ENCODE measurements at regions not wholly inside any gene's neighbourhood (a gene's known extent, or its start where the extent isn't known, plus 50 kb on each side); places are given as distances from the start of the nearest gene placed in this dataset.

DNA sequence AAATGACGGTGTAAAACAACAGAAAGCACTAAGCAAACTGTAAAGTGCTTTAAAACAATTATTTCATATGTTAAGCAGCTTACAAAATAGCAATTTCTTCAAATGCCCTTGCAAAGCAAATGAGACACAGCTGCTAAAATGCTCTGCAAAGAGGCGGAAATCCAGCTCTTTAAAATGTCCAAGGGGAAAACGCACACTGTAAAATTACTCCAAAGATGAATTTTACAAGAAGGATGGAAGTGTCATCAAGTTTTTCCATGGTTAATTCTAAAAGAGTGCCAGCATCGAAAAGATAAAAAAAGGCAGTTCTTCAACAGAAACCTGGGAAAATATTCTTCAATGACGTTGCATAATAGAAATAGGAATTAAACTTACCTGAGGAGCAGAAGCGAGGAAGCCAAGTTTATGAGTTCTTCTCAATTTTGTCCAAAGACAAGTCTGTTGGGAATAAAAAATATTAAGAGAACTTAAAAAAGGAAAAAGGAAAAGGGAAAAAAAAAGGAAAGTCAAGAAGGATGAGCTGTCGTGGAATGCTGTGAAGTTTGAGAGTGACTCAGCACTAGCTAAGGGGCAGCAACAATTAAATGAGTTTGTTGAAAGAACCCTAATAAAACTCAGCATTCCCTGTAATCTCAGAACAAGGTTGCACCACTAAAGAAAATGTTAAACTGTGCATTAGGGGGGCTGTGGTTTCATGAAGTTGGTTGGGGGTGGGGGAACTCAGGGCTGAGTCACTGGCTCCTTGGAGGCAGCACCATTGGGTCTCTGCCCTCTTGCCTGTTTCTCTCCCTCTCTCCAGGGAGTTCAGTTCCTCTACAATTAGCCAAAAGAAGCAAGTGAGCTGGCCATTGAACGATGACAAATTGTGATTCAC, 64.2 kb upstream of the BLID start:
- H3K27me3 Mint-ChIP-seq = peaks cover 2 to 18% (median 15%) of the 10 kb centered on the region in 5 donors
- no peak for ATAC-seq
- no peak overlapping the region for H3K27ac Mint-ChIP-seq
- H3K4me1 ChIP-seq (ENCODE audit: control insufficient read depth in 2 of 2, insufficient read depth in 2 of 2, low read length in 2 of 2) = no peaks in the 10 kb centered on the region
- no peaks in the 10 kb centered on the region for H3K4me1 Mint-ChIP-seq
- no peaks in the 10 kb centered on the region for H3K9me3 ChIP-seq (ENCODE audit: control insufficient read depth in 2 of 3, low read length in 3 of 3)
- H3K27me3 ChIP-seq (ENCODE audit: control insufficient read depth in 2 of 2, insufficient read depth in 2 of 2, low read length in 2 of 2) = no peaks in the 10 kb centered on the region
- CTCF ChIA-PET = no interaction called here
- POLR2A ChIA-PET = no interaction called here
- DNase-seq = no peak
- H3K27ac ChIP-seq (ENCODE audit: low read depth, low read length) = no peak overlapping the region
- H3K4me3 Mint-ChIP-seq = no peak overlapping the region
- intact Hi-C loops (cut with micrococcal nuclease) = no loop called here
- H3K4me3 ChIP-seq (ENCODE audit: low read length) = no peak overlapping the region
- H3K36me3 ChIP-seq (ENCODE audit: control insufficient read depth in 2 of 3, insufficient read depth in 3 of 3, low read length in 3 of 3) = no peaks in the 10 kb centered on the region
- H3K36me3 Mint-ChIP-seq = no peaks in the 10 kb centered on the region
- H3K9me3 Mint-ChIP-seq = peaks cover 0 to 13% (median 0%) of the 10 kb centered on the region in 11 donors

GRCh38 chr11:122178795-122179194, 62.8 kb upstream of the BLID start:
- ChIA-PET POLR2A (no interaction called here), CTCF (no interaction called here)
- H3K4me3 ChIP-seq (ENCODE audit: low read length) = no peak overlapping the region
- no peaks in the 10 kb centered on the region for H3K36me3 Mint-ChIP-seq
- ATAC-seq (no peak), DNase-seq (no peak)
- no peak overlapping the region for H3K27ac Mint-ChIP-seq
- peaks cover 0 to 10% (median 0%) of the 10 kb centered on the region in 11 donors for H3K9me3 Mint-ChIP-seq
- H3K27me3 ChIP-seq (ENCODE audit: control insufficient read depth in 2 of 2, insufficient read depth in 2 of 2, low read length in 2 of 2) = no peaks in the 10 kb centered on the region
- no peaks in the 10 kb centered on the region for H3K4me1 ChIP-seq (ENCODE audit: control insufficient read depth in 2 of 2, insufficient read depth in 2 of 2, low read length in 2 of 2)
- intact Hi-C loops (cut with micrococcal nuclease) = no loop called here
- H3K27ac ChIP-seq (ENCODE audit: low read depth, low read length) = no peak overlapping the region
- H3K9me3 ChIP-seq (ENCODE audit: control insufficient read depth in 2 of 3, low read length in 3 of 3) = no peaks in the 10 kb centered on the region
- peaks cover 2 to 15% (median 5%) of the 10 kb centered on the region in 5 donors for H3K27me3 Mint-ChIP-seq
- H3K4me1 Mint-ChIP-seq = no peaks in the 10 kb centered on the region
- H3K36me3 ChIP-seq (ENCODE audit: control insufficient read depth in 2 of 3, insufficient read depth in 3 of 3, low read length in 3 of 3) = no peaks in the 10 kb centered on the region
- no peak overlapping the region for H3K4me3 Mint-ChIP-seq

- no peaks in the 10 kb centered on the region for H3K4me1 Mint-ChIP-seq
These were observed 61.2 kb upstream of the BLID start for GRCh38 chr11:122177238-122177637.

GRCh38 chr11:122176651-122177050, 60.6 kb upstream of the BLID start:
- intact Hi-C loops (cut with micrococcal nuclease) = no loop called here
- Histone ChIP-seq H3K27ac (ENCODE audit: low read depth, low read length) (no peak overlapping the region), H3K36me3 (ENCODE audit: control insufficient read depth in 2 of 3, insufficient read depth in 3 of 3, low read length in 3 of 3) (no peaks in the 10 kb centered on the region), H3K4me1 (ENCODE audit: control insufficient read depth in 2 of 2, insufficient read depth in 2 of 2, low read length in 2 of 2) (no peaks in the 10 kb centered on the region), H3K27me3 (ENCODE audit: control insufficient read depth in 2 of 2, insufficient read depth in 2 of 2, low read length in 2 of 2) (no peaks in the 10 kb centered on the region), H3K4me3 (ENCODE audit: low read length) (no peak overlapping the region), H3K9me3 (ENCODE audit: control insufficient read depth in 2 of 3, low read length in 3 of 3) (no peaks in the 10 kb centered on the region)
- Mint-ChIP-seq H3K27ac (no peak overlapping the region), H3K27me3 (peaks cover 0 to 18% (median 6%) of the 10 kb centered on the region in 5 donors), H3K36me3 (no peaks in the 10 kb centered on the region), H3K4me1 (no peaks in the 10 kb centered on the region), H3K4me3 (no peak overlapping the region), H3K9me3 (peaks cover 0 to 13% (median 0%) of the 10 kb centered on the region in 11 donors)
- ChIA-PET CTCF (no interaction called here), POLR2A (no interaction called here)
- DNase-seq = no peak
- ATAC-seq = no peak

More at GRCh38 chr11:122177238-122177637, 61.2 kb upstream of the BLID start:
- H3K27ac Mint-ChIP-seq = no peak overlapping the region
- peaks cover 0 to 13% (median 0%) of the 10 kb centered on the region in 11 donors for H3K9me3 Mint-ChIP-seq
- Histone ChIP-seq H3K9me3 (ENCODE audit: control insufficient read depth in 2 of 3, low read length in 3 of 3) (no peaks in the 10 kb centered on the region), H3K36me3 (ENCODE audit: control insufficient read depth in 2 of 3, insufficient read depth in 3 of 3, low read length in 3 of 3) (no peaks in the 10 kb centered on the region), H3K4me3 (ENCODE audit: low read length) (no peak overlapping the region), H3K4me1 (ENCODE audit: control insufficient read depth in 2 of 2, insufficient read depth in 2 of 2, low read length in 2 of 2) (no peaks in the 10 kb centered on the region), H3K27ac (ENCODE audit: low read depth, low read length) (no peak overlapping the region), H3K27me3 (ENCODE audit: control insufficient read depth in 2 of 2, insufficient read depth in 2 of 2, low read length in 2 of 2) (no peaks in the 10 kb centered on the region)
- ATAC-seq (no peak), DNase-seq (no peak)
- intact Hi-C loops (cut with micrococcal nuclease) = no loop called here
- H3K4me3 Mint-ChIP-seq = no peak overlapping the region
- POLR2A ChIA-PET = no interaction called here
- peaks cover under 1 to 17% (median 7%) of the 10 kb centered on the region in 5 donors for H3K27me3 Mint-ChIP-seq
- CTCF ChIA-PET = no interaction called here
- H3K36me3 Mint-ChIP-seq = no peaks in the 10 kb centered on the region

DNA sequence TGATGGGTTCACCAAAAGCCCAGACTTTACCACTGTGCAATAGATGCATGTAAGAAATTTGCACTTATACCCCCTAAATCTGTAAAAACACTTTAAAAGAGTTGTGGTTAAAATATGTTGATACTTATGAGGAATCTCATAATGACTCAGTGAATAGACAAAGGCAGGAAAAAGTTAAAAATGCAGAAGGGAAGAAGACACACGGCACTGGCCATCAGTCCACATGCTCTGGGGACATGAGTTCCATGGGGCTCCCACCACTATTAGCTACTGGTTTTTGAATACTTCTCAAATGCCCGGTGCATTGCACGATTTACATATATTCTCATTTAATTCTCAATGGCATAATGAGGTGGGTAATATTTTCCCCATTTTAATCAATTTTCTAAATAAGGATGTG, 59.3 kb upstream of the BLID start:
- Mint-ChIP-seq H3K27ac (no peak overlapping the region), H3K4me1 (no peaks in the 10 kb centered on the region), H3K4me3 (no peak overlapping the region), H3K9me3 (peaks cover 0 to 15% (median 0%) of the 10 kb centered on the region in 11 donors), H3K27me3 (peaks cover 0 to 23% (median 6%) of the 10 kb centered on the region in 5 donors), H3K36me3 (no peaks in the 10 kb centered on the region)
- ChIA-PET POLR2A (no interaction called here), CTCF (no interaction called here)
- no peaks in the 10 kb centered on the region for H3K36me3 ChIP-seq (ENCODE audit: control insufficient read depth in 2 of 3, insufficient read depth in 3 of 3, low read length in 3 of 3)
- DNase-seq (no peak), ATAC-seq (no peak)
- no peaks in the 10 kb centered on the region for H3K4me1 ChIP-seq (ENCODE audit: control insufficient read depth in 2 of 2, insufficient read depth in 2 of 2, low read length in 2 of 2)
- H3K27me3 ChIP-seq (ENCODE audit: control insufficient read depth in 2 of 2, insufficient read depth in 2 of 2, low read length in 2 of 2) = no peaks in the 10 kb centered on the region
- no peak overlapping the region for H3K27ac ChIP-seq (ENCODE audit: low read depth, low read length)
- intact Hi-C loops (cut with micrococcal nuclease) = no loop called here
- H3K4me3 ChIP-seq (ENCODE audit: low read length) = no peak overlapping the region
- no peaks in the 10 kb centered on the region for H3K9me3 ChIP-seq (ENCODE audit: control insufficient read depth in 2 of 3, low read length in 3 of 3)

- no peak for ATAC-seq
- Histone ChIP-seq H3K4me3 (ENCODE audit: low read length) (no peak overlapping the region), H3K4me1 (ENCODE audit: control insufficient read depth in 2 of 2, insufficient read depth in 2 of 2, low read length in 2 of 2) (no peaks in the 10 kb centered on the region), H3K36me3 (ENCODE audit: control insufficient read depth in 2 of 3, insufficient read depth in 3 of 3, low read length in 3 of 3) (no peaks in the 10 kb centered on the region), H3K27me3 (ENCODE audit: control insufficient read depth in 2 of 2, insufficient read depth in 2 of 2, low read length in 2 of 2) (no peaks in the 10 kb centered on the region), H3K9me3 (ENCODE audit: control insufficient read depth in 2 of 3, low read length in 3 of 3) (no peaks in the 10 kb centered on the region), H3K27ac (ENCODE audit: low read depth, low read length) (no peak overlapping the region)
- Mint-ChIP-seq H3K36me3 (no peaks in the 10 kb centered on the region), H3K27me3 (peaks cover 0 to 24% (median 8%) of the 10 kb centered on the region in 5 donors), H3K4me1 (no peaks in the 10 kb centered on the region), H3K27ac (no peak overlapping the region), H3K4me3 (no peak overlapping the region), H3K9me3 (peaks cover 0 to 16% (median 0%) of the 10 kb centered on the region in 11 donors)
- DNase-seq = no peak
- POLR2A ChIA-PET = no interaction called here
- CTCF ChIA-PET = no interaction called here
- intact Hi-C loops (cut with micrococcal nuclease) = no loop called here
These were observed 57.6 kb upstream of the BLID start for GRCh38 chr11:122173587-122173986.

GRCh38 chr11:122173074-122173450, 57.0 kb upstream of the BLID start:
- Mint-ChIP-seq H3K9me3 (peaks cover 0 to 16% (median 0%) of the 10 kb centered on the region in 11 donors), H3K4me3 (no peak overlapping the region), H3K36me3 (no peaks in the 10 kb centered on the region), H3K27me3 (peaks cover 0 to 25% (median 11%) of the 10 kb centered on the region in 5 donors), H3K4me1 (no peaks in the 10 kb centered on the region), H3K27ac (no peak overlapping the region)
- Histone ChIP-seq H3K36me3 (ENCODE audit: control insufficient read depth in 2 of 3, insufficient read depth in 3 of 3, low read length in 3 of 3) (no peaks in the 10 kb centered on the region), H3K9me3 (ENCODE audit: control insufficient read depth in 2 of 3, low read length in 3 of 3) (no peaks in the 10 kb centered on the region), H3K4me1 (ENCODE audit: control insufficient read depth in 2 of 2, insufficient read depth in 2 of 2, low read length in 2 of 2) (no peaks in the 10 kb centered on the region), H3K27me3 (ENCODE audit: control insufficient read depth in 2 of 2, insufficient read depth in 2 of 2, low read length in 2 of 2) (no peaks in the 10 kb centered on the region), H3K27ac (ENCODE audit: low read depth, low read length) (no peak overlapping the region), H3K4me3 (ENCODE audit: low read length) (no peak overlapping the region)
- ChIA-PET CTCF (no interaction called here), POLR2A (no interaction called here)
- no peak for ATAC-seq
- DNase-seq = no peak
- intact Hi-C loops (cut with micrococcal nuclease) = no loop called here
